GM18951 (cell line): ENCODE measurements at regions not wholly inside any gene's neighbourhood (a gene's known extent, or its start where the extent isn't known, plus 50 kb on each side); places are given as distances from the start of the nearest gene placed in this dataset.

ENCODE experiments used
- POLR2A ChIP-seq: IDR thresholded peaks from 4 replicates; pipeline ENCODE4 v1.6.1; 2011; ENCODE audit warnings: mild to moderate bottlenecking; ENCODE audit not compliant: insufficient read length, insufficient read depth; ENCODE audit errors: extremely low read depth
- in situ Hi-C: fragments of 300-500 bp; cut with MboI; formaldehyde crosslinking; loops from one replicate; pipeline ENCODE4 v1.12.0; 2022; ENCODE audit warnings: low sequenced_read_pairs, mixed read lengths, inconsistent platforms; ENCODE audit not compliant: unreplicated experiment

DNA sequence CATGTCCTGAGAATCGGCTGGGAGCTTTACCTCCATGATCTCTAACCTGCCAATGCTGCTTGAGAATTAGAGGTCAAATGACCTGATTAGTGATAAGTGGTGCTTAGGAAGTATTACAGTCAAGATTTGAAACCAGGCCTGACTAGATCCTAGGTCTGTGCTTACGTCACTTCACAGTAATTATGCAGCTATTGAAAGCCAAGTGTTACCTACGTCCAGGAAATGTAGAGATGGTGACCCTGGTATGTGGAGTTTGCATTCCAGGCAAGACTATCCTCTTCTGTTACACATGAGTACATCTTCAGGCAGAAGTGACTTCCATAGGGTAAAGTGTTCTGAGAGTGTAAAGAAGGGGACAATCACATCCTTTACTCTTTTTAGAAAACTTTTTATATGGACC lies 530.4 kb upstream of the TENM4 start:
- TF ChIP-seq POLR2A = no peak

DNA sequence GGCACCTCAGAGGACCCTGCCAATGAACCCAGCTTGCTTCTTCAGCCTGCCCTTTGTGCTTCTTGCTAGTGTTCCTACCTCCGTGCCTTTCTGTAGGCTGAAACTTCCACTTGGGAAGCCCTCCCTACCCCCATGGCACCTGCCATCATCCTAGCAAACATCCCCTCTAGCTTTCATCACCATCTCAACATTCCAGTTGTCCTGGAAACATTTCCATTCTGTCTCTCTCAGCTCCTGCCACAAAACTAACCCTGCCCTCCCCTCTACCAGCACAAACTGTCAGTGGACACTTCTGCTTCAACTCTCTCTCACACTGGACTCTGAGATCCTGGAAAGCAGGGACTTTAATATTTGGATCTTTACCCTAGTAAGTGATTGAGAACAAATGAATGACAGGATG lies 525.8 kb upstream of the TENM4 start:
- in situ Hi-C loops = no loop called here
- TF ChIP-seq POLR2A = no peak

More for the DNA sequence above, 530.4 kb upstream of the TENM4 start:
- in situ Hi-C loops = no loop called here

- no peak for TF ChIP-seq POLR2A
- in situ Hi-C loops = no loop called here
Measured at GRCh38 chr11:79963856-79964645, 523.2 kb upstream of the TENM4 start.

DNA sequence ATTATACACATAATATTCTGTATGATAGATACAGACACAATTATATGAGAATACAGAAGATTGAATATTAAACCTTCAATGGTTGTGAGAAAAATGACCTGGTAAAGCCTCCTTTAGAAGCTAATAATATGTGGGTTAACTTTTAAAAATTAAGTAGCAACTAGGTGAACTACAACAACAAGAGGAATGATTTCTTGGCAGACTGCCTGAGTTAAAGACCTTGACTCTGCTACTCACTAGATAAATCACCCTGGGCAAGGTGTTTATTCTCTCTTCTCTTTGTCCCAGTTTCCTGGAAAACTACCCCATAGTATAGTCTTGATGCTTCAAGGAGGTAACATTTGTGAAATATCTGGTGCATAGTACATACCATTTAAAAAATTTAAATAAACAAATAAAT lies 519.6 kb upstream of the TENM4 start:
- no peak for TF ChIP-seq POLR2A
- in situ Hi-C loops = no loop called here

GRCh38 chr11:79959318-79959717 lies 518.5 kb upstream of the TENM4 start:
- in situ Hi-C loops = no loop called here
- TF ChIP-seq POLR2A = no peak

- TF ChIP-seq POLR2A = no peak
- in situ Hi-C loops = no loop called here
Measured at GRCh38 chr11:79957702-79958101, 516.9 kb upstream of the TENM4 start.

- TF ChIP-seq POLR2A = no peak
- in situ Hi-C loops = no loop called here
Measured at GRCh38 chr11:79956061-79956460, 515.2 kb upstream of the TENM4 start.

GRCh38 chr11:79953629-79954028 lies 512.8 kb upstream of the TENM4 start:
- in situ Hi-C loops = no loop called here
- TF ChIP-seq POLR2A = no peak

- in situ Hi-C loops = no loop called here
Measured at GRCh38 chr11:79950741-79951140, 509.9 kb upstream of the TENM4 start.

GRCh38 chr11:79950172-79950571 lies 509.3 kb upstream of the TENM4 start:
- in situ Hi-C loops = no loop called here
- no peak for TF ChIP-seq POLR2A

More at GRCh38 chr11:79950741-79951140, 509.9 kb upstream of the TENM4 start:
- TF ChIP-seq POLR2A = no peak

- in situ Hi-C loops = no loop called here
Measured at GRCh38 chr11:79949574-79949973, 508.7 kb upstream of the TENM4 start.

DNA sequence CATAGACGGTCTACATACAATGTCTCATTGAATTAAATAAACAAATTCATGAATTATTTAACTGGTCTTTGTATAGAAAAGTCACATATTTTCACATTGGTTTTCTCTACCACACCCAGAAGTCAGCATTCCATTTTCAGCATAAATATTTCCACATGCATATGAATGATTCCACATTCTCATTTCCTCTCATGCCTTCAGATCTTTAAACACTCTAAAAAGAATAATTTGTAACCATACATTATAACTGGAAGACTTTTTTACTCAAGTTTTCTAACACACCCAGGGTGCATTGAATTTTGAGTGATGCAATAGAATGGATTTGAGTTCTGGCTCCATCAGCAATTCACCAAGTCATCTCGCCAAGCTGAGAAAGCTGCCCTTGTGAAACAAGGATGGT lies 501.8 kb upstream of the TENM4 start:
- TF ChIP-seq POLR2A = no peak
- in situ Hi-C loops = no loop called here

More at GRCh38 chr11:79949574-79949973, 508.7 kb upstream of the TENM4 start:
- TF ChIP-seq POLR2A = no peak

GRCh38 chr11:79942090-79942489 lies 501.3 kb upstream of the TENM4 start:
- TF ChIP-seq POLR2A = no peak
- in situ Hi-C loops = no loop called here

DNA sequence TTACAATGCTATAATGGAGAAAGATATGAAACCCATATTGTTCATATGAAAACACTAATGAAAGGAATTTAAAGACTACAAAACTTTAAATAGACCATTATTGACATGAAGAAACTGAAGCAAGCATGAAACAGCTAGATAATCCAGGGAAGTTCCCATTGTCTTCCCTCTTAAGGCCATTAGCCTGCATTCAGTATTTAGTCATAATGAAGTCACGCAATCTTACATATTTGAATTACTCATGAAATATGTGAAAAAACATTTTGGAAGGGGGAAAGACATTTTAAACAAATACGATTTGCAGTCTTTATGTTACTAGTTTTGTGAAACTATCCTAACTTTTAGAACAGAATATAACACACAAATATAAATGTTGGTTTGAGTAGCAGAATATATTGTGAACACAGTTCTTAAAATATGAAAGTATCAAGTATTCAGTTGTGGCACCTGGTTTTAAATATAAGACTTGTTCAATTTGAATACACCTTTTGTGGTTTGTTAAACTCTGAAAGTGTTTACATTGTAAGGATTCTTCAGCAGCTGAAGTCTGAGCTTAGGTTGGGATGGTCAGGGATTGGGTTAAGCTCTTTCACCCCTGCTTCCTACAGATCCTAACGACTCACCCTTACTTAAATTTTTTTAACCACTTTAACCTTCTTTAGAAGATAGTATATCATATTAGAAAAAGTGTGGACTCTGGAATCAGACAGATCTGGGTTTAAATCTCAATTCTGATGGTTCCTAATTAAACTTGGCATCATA lies 500.3 kb upstream of the TENM4 start:
- in situ Hi-C loops = no loop called here
- no peak for TF ChIP-seq POLR2A
